Hematopoietic multipotent progenitor cell treated with erythropoietin and hydrocortisone succinate and interleukin-3 and kit ligand, for 15 days (in vitro differentiated cells): ENCODE measurements at regions not wholly inside any gene's neighbourhood (a gene's known extent, or its start where the extent isn't known, plus 50 kb on each side); places are given as distances from the start of the nearest gene placed in this dataset.
"Not testable (repeated sequence)": the region's sequence is repeated elsewhere in the genome, so short reads cannot be mapped to it uniquely, and the experiment has no call there.

Source experiments
- DNase-seq: peaks from one replicate; pipeline ENCODE4 v3.0.0-alpha.2; 2015; ENCODE audit warnings: low spot score

DNA sequence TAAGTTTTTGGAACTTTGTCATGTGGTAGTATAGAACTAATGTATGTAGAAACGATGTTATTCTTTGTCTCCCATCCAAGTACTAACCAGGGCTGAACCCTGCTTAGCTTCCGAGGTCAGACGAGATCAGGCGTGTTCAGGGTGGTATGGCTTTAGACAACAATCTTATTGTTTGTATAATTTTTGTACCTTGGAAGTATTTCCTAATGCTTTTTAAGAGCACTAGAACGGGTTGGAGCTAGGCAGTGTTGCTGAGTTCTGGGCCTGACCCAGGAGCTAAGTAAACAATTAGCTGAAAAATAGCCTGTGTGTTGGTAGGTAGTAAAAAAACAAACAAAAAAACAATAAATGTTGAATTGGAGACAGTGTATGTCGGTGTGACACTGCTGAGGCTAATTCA lies 244.3 kb downstream of the EMP1 start:
- DNase-seq, result no peak

DNA sequence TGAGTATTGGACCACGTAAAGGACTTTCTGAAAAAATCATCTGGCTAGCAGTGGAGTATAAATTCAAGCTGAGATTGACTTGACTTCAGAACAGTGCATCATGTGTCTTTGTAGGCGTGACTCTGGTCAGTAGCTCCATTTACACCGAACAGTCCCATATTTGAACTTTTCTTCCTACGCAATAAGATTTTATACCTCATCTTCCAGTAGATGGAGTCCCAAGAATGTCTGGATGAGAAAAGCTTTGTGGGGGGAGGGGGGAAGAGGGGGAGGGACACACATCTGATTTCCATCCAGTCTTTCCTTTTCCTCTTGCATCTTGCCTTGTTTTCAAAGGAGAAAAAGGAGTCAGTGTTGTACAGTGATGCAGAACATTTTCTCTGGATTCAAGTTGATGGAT lies 241.0 kb downstream of the EMP1 start:
- no peak for DNase-seq

DNA sequence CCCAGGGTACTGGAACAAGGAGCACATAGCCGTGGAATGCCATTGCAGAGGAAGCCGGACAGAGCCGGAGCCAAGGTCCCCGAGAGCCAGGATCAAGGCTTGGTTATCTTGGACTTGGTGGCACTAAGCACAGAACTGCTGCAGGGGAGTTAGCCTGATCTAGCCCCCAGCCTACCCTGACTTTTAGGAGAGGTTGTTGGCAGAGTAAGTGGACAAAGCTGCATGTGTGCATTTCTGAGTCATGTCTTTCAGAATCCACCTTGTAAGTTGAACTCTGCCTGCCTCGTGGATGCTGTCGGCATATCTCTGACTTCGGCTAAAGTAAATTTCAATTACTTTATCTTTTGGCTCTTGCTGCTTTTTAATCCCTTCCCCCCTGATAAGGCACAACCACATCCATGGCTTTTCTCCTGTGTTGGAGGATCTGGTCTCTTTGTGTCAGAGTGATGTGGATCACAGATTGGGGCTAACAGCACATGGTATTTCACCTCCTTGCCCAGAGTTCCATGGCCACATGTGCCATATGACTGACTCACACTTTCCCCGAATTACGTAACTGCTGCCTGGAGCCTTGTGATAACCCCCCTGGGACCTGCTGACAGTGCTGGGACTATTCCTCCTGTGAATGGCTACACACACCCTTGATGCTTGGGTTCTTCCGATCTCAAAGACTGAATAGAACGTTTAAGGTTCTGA lies 240.3 kb downstream of the EMP1 start:
- no peak for DNase-seq

DNA sequence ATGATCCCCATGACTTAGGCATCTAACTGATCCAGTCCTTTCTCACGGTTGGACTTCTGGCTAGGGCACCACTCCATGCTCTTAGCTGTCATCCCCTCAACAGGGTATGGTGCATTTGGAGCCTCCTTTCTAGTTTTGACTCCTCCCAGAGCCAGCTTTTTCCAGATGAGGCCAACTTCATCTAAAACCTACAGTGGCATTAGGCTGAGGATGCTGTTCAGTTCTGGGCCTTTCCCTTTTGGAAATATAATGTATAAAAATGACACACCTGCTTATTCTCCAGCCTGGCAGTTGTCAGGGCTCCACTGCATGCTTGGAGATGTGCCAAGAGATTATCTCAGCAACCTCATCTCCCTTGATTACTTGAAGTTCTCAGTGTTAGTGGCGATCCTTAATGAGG lies 239.7 kb downstream of the EMP1 start:
- DNase-seq, result no peak

DNA sequence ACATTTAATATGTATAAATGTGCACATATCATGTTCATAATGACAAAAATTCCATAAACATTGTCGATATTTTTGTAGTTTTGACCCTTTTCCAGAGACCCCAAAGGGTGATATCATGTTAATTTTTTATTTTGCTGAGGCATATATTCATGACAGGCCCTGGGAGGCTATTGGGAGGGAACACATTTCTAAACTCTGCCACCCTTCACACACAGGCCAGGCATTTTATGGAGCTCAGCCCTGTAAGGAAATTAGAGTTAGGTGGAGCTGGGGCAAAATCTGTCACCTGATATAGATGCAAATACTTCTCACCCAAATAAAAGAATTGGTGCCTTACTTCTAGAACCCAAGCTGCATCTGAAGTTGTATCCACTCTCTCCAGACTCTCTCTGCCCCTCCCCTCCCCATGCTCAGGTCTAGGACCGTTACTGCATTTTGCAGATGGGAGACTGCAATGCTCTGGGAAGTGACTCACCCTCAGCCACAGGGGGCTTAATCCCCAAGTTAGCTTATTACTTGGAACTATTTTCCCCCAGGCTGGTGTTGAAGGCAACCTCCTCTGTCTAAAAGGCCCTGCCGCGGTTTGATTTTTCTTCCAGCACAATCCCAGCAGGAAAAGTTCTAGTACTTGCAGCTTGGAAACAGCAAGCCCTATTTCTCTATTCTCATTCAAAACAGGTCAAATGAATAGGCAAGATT lies 238.9 kb downstream of the EMP1 start:
- DNase-seq, result no peak

DNA sequence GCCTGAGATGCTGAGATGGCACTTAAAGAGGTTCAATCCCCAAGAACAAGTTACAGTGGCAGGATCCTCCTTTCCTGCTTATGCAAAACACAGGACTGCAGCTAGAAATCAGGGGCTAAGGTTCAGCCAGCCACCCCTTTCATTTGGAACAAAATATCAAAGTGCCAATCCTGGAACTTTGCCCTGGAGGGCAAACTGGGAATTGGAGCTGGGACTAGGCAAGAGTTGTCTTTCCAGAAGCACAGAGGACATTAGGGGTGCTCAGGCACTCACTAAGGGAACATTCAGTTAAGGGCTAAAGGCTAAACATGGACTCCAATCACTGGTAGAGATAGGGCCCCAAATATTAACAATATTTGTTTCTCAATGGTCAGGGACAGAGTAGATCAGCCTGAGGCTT lies 237.2 kb downstream of the EMP1 start:
- DNase-seq, result no peak

DNA sequence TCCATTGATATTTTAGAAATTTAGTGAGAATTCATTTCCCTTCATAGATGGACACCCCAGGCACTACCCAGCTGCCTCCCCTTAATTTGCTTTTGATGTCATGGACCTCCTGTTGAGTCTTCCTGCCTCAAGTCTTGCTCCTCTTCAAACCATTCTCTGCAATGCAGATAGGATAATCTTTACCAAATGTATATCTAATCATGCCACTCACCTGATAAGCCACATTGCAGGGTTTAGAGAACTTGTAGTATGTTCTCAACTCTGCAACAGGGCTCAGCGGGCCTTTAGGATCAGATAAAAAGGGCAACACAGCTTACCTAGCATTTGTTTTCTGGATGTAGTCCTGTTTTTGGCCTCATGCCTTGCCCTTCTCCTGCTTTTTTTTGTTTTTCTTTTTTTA lies 234.5 kb downstream of the EMP1 start:
- no peak for DNase-seq

DNA sequence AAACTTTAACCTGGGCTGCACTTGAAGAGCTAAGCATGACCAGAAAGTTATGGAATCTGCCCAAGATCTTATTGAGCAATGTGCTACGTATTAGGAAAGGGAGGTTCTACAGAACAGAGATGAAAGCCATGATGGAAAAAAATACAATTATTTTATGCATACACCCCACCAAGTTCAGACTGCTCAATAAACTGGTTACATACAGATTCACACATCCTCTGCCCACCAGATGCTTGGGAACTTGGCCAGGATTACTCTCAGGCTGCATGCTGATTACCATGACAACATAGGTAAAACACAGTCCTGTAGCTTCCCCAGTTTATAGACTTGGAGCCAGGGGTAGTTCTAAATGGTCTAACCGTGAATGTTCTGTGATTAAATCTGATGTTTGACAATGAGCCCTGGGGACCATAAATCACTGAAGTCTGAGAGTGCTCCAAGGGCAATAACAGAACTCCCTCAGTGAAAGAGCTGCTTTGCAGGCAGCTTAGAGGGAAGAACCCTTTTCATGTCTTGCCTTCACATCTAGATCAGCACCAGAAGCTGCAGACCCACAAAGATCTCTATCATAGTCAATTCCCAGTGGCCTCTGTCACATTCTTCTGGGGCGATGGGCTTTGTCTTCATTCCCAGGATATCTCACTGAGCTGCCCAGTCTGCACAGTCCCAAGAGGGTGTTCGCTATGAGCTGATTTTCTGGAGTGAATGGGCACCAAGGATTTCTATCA lies 232.2 kb downstream of the EMP1 start:
- DNase-seq, result no peak

DNA sequence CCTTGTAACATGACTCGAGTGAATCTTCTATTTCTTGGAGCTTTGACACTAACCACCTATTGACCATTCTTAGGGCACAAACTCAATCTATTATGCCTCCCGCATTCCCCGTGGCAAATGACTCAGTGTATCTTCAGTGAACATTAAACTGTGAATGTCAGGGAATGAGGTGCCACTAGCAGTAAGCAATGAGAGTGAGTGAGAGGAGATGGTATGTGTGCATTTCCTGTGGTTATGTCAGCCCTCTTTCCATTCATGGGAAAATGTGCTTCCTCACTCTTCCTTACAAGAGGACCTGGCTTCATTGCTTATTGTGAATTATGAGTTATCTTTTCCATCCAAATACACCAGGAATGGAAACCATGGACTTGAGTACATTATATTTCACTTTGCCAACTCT lies 229.2 kb downstream of the EMP1 start:
- DNase-seq, result no peak

DNA sequence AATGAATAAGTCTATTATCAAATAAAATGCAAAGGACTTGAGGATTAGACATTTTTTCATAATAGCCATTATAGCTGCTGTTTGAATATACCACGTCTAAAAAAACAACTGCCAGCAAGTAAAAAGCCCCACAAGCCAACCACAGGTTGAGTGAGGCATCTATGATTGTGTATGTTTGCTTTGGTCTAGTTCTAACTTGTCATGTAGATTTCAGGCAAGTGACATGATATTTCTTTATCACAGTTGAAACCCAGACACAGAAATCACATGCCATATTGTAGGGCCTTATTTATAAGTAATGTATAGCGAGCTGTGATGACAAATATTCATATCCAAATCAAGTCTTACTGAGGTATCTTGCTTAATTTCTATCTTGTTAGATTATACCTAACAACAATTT lies 225.8 kb downstream of the EMP1 start:
- no peak for DNase-seq

DNA sequence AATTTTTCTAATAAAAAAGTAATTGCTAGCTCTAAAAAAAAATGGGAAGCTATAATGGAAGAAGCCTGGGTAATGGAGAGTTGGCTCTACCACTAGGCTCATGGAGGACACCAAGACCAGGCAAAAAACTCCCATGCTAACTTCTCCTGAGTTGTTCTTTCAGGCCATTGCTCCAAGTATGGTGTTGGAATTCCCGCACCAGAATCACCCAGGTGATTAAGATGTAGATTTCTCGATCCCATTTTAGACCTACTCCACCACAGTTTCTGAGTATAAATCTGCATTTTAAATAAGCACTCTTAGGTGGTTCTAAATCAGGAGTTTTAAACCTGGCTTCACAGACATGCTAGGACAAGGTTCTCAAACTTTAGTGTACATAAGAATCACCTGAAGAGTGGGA lies 221.0 kb downstream of the EMP1 start:
- DNase-seq, result no peak

DNA sequence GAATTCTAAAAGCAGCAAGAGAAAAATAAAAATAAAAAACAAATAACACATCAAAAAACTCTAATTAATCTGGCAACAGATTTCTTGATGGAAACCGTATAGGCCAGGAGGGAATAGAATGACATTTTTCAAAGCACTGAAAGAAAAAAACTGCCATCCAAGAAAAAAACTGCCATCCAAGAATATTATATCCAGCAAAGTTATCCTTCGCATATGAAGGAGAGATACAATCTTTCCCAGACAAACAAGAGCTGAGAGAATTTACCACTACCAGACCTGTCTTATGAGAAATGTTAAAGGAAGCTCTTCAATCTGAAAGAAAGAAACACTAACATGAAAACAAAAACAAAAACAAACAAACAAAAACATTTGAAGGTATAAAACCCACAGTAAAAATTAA lies 214.8 kb downstream of the EMP1 start:
- no peak for DNase-seq

DNA sequence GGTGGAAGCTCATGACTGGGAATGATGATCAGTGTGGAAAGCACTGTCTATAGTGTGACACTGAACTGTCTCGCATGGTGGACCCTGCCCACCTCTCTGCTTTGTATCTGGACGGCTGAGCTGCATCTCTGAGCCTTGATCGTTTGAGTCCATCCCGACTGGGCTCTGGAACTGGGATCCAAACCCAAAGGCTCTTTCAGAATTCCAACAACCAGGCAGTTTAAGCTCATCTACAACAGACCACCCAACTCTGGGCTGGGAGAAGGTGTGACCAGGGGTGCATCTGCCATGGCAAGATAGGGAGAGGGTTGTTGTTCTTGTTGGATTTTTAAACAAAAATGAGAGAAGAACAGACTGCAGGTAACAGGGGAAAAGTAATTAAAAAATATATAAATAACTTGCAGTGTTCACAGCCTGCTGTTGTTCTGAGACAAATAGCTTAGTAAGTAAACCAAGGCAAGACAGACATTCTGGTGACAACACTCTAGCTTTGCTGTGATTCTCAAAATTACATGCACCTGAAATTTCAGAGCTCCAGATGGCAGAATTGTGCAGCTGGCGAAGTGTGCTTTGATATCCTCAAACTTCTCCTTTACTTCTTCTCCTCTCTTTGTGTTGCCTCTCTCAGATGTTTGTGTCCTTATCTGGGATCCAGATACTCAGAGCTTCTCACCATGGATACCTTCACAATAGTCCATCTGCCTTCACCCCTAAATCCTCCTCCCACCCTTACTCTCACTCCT lies 209.6 kb downstream of the EMP1 start:
- DNase-seq, result no peak

DNA sequence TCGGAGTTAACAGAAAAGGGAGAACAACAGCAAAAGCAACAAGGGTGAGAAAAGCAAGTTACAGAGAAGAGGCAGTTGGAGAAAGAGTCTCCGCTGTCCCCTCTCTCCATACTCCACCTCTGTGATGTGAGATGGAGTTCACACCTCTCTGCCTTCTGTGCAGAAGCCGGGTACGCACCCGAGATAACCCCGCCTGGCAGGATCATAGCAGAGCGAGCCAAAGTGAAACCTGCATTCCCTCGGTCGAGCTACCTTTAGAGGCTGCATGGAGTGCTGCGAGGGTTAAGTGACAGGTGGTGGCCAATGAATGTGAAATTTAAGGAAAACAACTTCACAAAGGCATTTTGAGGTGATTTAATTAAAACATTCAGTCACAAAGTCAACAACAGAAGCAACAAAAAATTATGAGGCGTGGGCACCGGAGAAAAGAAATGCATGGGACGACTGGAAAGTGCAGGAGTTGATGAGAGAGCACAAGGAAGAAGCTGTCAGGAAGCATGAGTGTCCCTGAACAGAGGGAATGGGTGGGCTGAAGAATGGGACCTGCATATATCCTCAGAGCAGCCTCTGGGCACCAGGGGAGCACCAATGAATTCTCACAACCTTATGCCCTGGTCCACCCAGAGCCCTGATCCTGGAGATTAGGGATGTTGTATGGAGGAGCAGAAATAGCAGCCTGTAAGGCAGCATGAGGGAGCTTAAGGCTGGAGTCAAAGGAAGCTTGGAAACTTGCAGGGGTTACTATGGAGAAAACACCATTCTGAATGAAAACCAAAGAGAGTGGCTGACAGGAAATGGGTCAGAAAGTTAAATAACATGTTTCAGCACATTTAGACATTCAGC lies 208.3 kb downstream of the EMP1 start:
- DNase-seq, result no peak

DNA sequence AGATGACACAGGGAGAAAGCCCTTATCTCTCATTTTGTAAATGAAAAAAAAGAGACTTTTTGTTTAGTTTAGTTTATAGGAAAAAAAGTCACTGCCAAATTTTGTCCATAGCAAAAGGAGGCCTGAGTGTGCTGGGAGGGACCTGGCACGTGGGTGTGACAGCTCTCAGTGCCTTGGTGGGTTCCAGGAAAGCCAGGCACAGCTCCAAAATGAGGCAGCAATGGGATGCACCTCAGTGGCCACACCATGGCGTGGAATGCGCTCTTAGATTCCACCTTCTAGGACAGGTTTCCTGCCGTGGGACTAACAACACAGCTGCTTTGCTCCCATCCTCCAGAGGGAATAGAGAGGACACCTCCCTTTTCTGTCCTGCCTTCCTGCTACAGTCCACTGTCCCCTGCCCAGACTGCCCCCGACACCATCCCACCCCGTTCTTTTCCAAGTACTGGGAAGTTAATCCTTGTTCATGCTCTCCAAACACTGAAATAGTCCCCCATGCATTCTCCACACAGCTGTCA lies 207.6 kb downstream of the EMP1 start:
- no peak for DNase-seq

DNA sequence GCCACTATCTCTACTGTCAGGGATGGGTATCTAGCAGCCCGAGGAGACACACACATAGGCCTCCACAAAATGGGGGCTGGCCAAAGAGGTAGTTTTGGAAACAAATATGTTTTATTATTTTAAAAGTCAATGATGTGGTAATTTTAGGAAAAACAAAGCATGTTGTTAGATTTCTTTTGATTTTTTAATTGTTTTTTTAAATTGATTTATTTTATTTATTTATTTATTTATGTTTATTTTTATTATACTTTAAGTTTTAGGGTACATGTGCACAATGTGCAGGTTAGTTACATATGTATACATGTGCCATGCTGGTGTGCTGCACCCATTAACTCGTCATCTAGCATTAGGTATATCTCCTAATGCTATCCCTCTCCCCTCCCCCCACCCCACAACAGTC lies 194.8 kb downstream of the EMP1 start:
- not testable (repeated sequence) for DNase-seq

DNA sequence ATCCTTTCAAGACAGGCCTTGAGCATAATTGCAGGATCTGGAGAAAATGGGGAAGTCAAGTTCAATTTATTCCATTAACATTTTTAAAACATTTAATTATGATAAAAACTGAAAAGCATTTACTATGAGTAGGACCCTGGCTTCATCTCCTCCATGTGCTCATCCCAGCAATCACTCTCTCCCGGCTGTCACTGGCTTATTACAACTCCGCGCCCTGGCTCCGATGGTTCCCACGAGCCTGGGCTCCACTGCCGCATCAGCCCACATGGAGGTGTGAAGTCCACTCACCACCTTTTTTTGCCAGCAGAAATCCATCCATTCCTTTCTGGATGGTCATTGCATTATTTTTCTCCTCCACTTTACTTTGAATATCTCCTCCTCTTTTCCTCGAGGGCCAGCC lies 194.4 kb downstream of the EMP1 start:
- no peak for DNase-seq

DNA sequence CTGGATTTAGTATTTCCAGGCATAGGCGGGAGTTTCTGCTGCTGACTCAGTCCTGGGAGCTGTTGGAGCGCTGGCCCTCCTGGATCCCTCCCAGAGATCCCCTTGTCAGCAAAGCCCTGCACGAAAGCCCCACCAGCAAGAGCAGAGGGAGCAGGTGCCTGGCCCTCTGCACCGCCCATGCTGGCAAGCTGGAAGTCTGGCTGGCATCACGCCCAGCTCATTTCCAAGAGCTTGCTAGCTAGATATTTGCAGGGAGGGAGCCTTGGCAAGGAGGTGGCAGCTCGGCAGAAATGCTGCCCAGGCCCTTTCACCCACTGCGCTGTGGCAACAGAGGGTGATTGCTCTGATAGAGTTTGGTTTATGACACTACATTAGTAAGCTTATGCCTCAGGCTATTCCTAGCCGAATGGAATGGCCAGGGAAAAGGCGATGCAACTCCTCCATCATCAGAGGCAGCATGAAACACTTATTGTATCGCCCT lies 193.9 kb downstream of the EMP1 start:
- no peak for DNase-seq

DNA sequence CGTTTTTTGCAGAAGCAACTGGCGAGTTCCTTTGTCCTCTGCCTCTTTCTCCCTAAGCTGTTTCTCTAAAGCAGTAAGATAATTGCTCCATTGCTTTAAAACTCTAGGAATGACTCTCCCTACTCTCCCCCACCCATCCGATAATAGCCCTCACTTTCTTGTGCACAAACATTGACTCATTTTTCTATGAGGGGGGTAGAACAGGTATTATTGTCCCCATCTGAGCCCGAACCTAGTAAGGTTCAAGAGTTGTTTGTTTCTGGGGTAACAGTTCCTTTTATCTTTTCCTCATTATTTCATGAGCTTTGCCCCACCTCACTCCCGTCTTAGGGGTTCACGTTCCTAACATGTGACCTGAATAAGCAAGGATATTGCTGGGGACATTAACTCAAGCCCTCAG lies 190.6 kb downstream of the EMP1 start:
- no peak for DNase-seq

DNA sequence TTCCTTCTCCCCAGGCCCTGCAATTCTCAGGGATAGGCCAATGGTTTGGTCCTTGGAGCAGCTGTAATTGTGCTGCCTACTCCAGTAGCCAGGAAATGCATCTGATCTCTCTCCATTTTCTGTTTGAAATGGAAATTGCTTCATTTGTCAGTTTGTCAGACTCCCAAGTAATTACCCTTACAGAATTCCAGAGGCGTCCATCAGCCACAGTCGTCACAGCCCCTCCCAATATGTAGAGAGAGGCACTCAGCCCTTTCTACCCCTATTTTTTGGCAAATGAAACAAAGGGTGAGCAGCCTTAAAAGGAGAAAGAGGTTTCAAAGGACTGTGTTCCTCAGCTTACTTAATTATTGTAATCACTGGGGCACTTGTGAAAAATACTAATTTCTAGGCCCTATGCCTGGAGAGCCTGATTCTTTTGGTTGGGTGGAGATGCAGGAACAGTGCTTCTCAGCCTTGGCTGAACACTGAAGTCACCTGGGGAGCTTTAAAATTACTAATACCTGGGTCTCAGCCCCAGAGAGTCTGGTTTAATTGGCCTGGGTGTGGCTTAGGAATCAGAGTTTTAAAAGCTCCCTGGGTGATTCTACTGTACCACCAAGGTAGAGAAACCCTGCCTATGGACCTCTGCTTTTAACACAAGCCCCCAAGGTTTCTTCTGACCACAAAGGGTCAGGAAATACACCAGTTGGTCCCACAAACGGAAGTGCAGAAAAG lies 190.0 kb downstream of the EMP1 start:
- no peak for DNase-seq

DNA sequence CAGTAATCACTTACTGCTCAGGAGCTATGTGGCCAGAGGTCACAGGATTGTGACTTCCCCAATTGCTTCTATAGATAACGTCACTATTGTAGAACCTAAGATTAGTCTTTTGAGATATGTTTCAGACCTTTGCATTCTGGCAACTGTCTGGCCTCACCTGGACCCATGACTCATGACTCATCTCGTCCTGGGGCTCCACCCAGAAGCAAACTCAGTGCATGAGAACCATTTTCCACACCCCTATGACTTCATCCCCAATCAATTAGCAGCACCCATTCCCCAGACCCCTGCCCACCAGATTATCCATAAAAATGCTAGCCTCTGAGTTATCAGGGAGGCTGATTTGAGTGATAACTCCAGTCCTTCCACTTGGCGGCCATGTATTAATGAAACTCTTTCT lies 186.9 kb downstream of the EMP1 start:
- DNase-seq, result no peak
